Vagina (tissue), 2 donors: ENCODE measurements at regions not wholly inside any gene's neighbourhood (a gene's known extent, or its start where the extent isn't known, plus 50 kb on each side); places are given as distances from the start of the nearest gene placed in this dataset.
A peak's percentile ranks its signal among the peaks of the same experiment; 100 is the strongest.

ENCODE experiments used
- DNase-seq, 2 donors: peaks; one replicate each; pipeline ENCODE4 v3.0.0-alpha.2; 2017; ENCODE audit errors: extremely low spot score in 2 of 2
- H3K27ac ChIP-seq: fragments of 200-600 bp; sonication (generic); one replicate; pipeline ENCODE4 v1.5.1; 2019
- H3K27me3 ChIP-seq: fragments of 200-600 bp; sonication (generic); one replicate; pipeline ENCODE4 v1.5.1; 2019
- H3K36me3 ChIP-seq, 2 donors: fragments of 200-600 bp; sonication (generic); one replicate each; pipeline ENCODE4 v1.5.1; 2017 to 2019
- H3K4me1 ChIP-seq: fragments of 200-600 bp; sonication (generic); one replicate; pipeline ENCODE4 v1.5.1; 2019
- H3K4me3 ChIP-seq, 2 donors: fragments of 200-600 bp; sonication (generic); 1 replicate in 1 of 2; 2 replicates in 1 of 2; pipeline ENCODE4 v1.5.1; 2016 to 2019
- H3K9me3 ChIP-seq: fragments of 200-600 bp; sonication (generic); one replicate; pipeline ENCODE4 v1.5.1; 2019
- POLR2A ChIP-seq, 2 donors: fragments of 450-650 bp; IDR thresholded peaks; one replicate each; pipeline ENCODE4 v1.6.1; 2017; ENCODE audit warnings: antibody characterized with exemption in 2 of 2, mild to moderate bottlenecking in 2 of 2, moderate library complexity in 2 of 2
- POLR2AphosphoS5 ChIP-seq, 2 donors: sonication (generic); formaldehyde crosslinking; IDR thresholded peaks; one replicate each; pipeline ENCODE4 v1.9.0; 2017; ENCODE audit warnings: antibody characterized with exemption in 2 of 2, mild to moderate bottlenecking in 2 of 2, low read depth in 1 of 2; ENCODE audit not compliant: insufficient read depth in 1 of 2
- intact Hi-C: fragments of 100-400 bp; cut with DNase I; formaldehyde crosslinking; loops from one replicate; pipeline ENCODE4 v1.15.1; 2023
- TF ChIP-seq, protein P1 (sequence below), 3 experiments: fragments of 450-650 bp in 2 of 3; fragments of 200-600 bp in 1 of 3; sonication (generic) in 1 of 3; IDR thresholded peaks; one replicate each; pipeline ENCODE4 v1.5.1; 2017 to 2019; ENCODE audit warnings: antibody characterized with exemption in 3 of 3, mild to moderate bottlenecking in 2 of 3, moderate library complexity in 2 of 3

DNA sequence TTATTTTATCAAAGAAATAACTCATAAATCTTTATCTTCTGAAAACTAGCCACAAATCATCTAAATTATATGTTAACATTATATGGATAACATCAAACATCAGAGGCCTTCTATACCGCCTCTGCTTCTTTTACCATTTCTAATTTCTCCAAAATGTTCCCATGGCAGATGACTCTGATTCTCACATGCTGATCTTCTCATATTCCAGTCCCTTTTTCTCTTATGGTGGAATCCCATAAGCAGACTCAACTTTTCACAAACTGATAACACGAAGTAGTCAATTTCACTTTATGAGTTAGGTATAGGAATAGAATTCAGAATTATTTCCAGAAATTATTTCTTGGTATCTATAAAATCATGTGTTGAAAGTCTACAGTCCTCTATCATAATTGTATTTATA, 212.3 kb downstream of the ENC1 start:
- intact Hi-C loops: no loop called here
- Histone ChIP-seq H3K4me1 (peaks cover 2% of the 10 kb centered on the region), H3K27ac (no peak overlapping the region), H3K4me3 (no peak overlapping the region), H3K9me3 (no peaks in the 10 kb centered on the region), H3K27me3 (no peaks in the 10 kb centered on the region), H3K36me3 (no peaks in the 10 kb centered on the region)
- TF ChIP-seq, protein P1, sequence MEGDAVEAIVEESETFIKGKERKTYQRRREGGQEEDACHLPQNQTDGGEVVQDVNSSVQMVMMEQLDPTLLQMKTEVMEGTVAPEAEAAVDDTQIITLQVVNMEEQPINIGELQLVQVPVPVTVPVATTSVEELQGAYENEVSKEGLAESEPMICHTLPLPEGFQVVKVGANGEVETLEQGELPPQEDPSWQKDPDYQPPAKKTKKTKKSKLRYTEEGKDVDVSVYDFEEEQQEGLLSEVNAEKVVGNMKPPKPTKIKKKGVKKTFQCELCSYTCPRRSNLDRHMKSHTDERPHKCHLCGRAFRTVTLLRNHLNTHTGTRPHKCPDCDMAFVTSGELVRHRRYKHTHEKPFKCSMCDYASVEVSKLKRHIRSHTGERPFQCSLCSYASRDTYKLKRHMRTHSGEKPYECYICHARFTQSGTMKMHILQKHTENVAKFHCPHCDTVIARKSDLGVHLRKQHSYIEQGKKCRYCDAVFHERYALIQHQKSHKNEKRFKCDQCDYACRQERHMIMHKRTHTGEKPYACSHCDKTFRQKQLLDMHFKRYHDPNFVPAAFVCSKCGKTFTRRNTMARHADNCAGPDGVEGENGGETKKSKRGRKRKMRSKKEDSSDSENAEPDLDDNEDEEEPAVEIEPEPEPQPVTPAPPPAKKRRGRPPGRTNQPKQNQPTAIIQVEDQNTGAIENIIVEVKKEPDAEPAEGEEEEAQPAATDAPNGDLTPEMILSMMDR (IDR thresholded peaks at IDR 0.05): no peak
- TF ChIP-seq POLR2A (IDR thresholded peaks at IDR 0.05) (no peak), POLR2AphosphoS5 (IDR thresholded peaks at IDR 0.05; ENCODE audit: insufficient read depth in 1 of 2, low read depth in 1 of 2) (no peak)
- no peak for DNase-seq

DNA sequence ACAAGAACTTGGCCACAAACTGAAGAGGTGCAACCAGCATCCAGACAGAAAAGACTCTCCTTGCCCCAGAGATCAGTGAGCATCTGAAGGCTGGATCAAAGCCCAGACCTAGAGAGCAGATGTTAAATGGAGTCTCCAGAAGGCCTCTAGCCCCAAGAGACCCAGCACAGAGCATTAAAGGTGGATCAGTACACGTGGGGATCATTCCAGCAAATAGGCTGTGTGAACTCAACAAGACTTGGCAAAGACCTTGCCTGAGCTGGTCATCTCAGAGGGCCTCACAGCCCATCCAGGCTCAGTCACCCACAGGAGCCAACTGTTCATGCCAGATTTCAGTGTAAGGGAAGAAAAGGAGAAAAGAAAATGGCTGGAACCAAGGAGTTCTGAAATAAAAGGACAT, 214.0 kb downstream of the ENC1 start:
- no peaks in the 10 kb centered on the region for H3K27me3 ChIP-seq
- TF ChIP-seq, protein P1 (IDR thresholded peaks at IDR 0.05): no peak
- TF ChIP-seq POLR2A (IDR thresholded peaks at IDR 0.05): no peak
- no peak for TF ChIP-seq POLR2AphosphoS5 (IDR thresholded peaks at IDR 0.05; ENCODE audit: insufficient read depth in 1 of 2, low read depth in 1 of 2)
- no peak overlapping the region for H3K27ac ChIP-seq
- DNase-seq: no peak
- H3K9me3 ChIP-seq: no peaks in the 10 kb centered on the region
- intact Hi-C loops: no loop called here
- no peaks in the 10 kb centered on the region for H3K4me1 ChIP-seq
- no peak overlapping the region for H3K4me3 ChIP-seq
- H3K36me3 ChIP-seq: no peaks in the 10 kb centered on the region

DNA sequence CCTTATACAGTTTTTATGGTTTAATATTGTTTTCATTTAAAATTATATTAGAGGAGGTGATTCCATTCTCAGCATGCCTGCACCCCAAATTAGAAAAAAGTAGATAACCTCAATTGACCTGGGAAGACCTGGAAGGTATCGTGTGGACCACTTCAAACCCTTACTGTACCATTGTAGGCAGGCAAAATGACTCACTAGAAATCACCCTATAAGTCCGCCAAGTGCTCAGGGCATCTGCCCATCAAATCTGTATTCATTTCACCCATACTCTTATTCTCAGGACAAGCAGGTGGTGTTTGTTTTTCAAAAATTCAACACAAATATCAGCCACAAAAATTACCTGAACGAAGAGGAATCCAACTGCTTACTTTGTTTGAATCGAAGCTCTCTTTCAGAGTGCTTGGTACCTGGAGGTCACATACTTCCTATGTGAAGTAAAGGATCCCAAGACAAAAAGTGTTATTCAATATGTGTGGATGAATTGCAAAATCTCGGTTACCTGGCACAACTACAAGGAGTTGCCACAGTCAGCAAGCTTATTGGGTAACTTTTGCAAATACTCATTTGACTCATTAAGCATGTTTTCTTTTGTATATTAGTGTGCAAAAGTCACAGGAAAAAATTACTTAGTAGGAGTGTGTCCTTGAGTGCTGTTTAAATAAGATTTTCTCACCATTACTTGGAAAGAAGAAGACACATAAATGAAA, 216.2 kb downstream of the ENC1 start:
- H3K9me3 ChIP-seq: no peaks in the 10 kb centered on the region
- TF ChIP-seq, protein P1 (IDR thresholded peaks at IDR 0.05): no peak
- no peak for TF ChIP-seq POLR2A (IDR thresholded peaks at IDR 0.05)
- TF ChIP-seq POLR2AphosphoS5 (IDR thresholded peaks at IDR 0.05; ENCODE audit: insufficient read depth in 1 of 2, low read depth in 1 of 2): peak in 1 of 2 donors; percentile 23
- intact Hi-C loops: no loop called here
- H3K4me3 ChIP-seq: no peak overlapping the region
- no peak for DNase-seq
- H3K27me3 ChIP-seq: no peaks in the 10 kb centered on the region
- no peaks in the 10 kb centered on the region for H3K36me3 ChIP-seq
- H3K27ac ChIP-seq: no peak overlapping the region
- no peaks in the 10 kb centered on the region for H3K4me1 ChIP-seq

DNA sequence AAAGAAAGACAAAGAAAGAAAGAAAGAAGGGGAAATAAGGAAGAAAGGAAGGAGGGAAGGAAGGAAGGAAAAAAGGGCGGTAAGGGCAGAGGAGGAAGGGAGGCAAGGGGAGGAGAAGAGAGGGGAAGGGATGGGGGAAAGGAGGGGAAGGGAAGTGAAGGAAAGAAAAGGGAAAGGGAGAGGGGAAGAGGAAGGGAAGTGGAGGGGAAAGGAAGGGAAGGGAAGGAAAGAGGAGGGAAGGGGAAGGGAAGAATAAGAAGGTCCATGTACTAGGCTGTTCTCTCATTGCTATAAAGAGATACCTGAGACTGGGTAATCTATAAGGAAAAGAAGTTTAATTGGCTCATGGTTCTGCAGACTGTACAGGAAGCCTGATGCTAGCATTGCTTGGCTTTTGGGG, 217.1 kb downstream of the ENC1 start:
- Histone ChIP-seq H3K36me3 (no peaks in the 10 kb centered on the region), H3K9me3 (no peaks in the 10 kb centered on the region), H3K4me3 (no peak overlapping the region), H3K4me1 (no peaks in the 10 kb centered on the region), H3K27me3 (no peaks in the 10 kb centered on the region), H3K27ac (no peak overlapping the region)
- DNase-seq: no peak
- no peak for TF ChIP-seq POLR2AphosphoS5 (IDR thresholded peaks at IDR 0.05; ENCODE audit: insufficient read depth in 1 of 2, low read depth in 1 of 2)
- TF ChIP-seq, protein P1 (IDR thresholded peaks at IDR 0.05): no peak
- no peak for TF ChIP-seq POLR2A (IDR thresholded peaks at IDR 0.05)
- intact Hi-C loops: no loop called here

DNA sequence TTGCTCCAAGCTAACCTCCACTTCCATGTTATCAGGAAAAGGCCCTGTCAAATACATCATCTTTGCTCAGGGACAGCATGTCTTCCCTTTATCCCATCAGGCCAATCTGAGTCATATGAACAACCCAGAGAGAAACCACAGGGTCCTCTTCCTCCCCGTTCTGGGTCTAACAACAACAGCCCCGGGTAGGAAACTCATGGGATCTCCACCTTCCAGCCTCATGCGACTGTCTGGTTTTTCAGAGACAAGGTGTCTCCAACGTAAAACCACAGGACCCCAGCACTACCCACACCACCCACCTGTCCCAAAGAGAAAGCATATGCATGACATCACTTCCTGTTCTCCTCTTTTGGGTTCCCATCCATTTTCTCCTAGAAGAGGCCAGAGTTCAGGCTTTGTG, 217.9 kb downstream of the ENC1 start:
- H3K27ac ChIP-seq: no peak overlapping the region
- no peaks in the 10 kb centered on the region for H3K9me3 ChIP-seq
- TF ChIP-seq POLR2A (IDR thresholded peaks at IDR 0.05) (no peak), POLR2AphosphoS5 (IDR thresholded peaks at IDR 0.05; ENCODE audit: insufficient read depth in 1 of 2, low read depth in 1 of 2) (no peak)
- TF ChIP-seq, protein P1 (IDR thresholded peaks at IDR 0.05): no peak
- DNase-seq: no peak
- H3K27me3 ChIP-seq: no peaks in the 10 kb centered on the region
- H3K36me3 ChIP-seq: no peaks in the 10 kb centered on the region
- intact Hi-C loops: no loop called here
- H3K4me1 ChIP-seq: no peaks in the 10 kb centered on the region
- no peak overlapping the region for H3K4me3 ChIP-seq
